Stimulated activated CD4-positive, alpha-beta T cell treated with anti-CD3 and anti-CD28 coated beads, Interleukin-2, amount 100 ng/mL, for 4 hours (primary cell): ENCODE measurements at regions not wholly inside any gene's neighbourhood (a gene's known extent, or its start where the extent isn't known, plus 50 kb on each side); places are given as distances from the start of the nearest gene placed in this dataset.

ENCODE experiments used
- DNase-seq: peaks from one replicate; pipeline ENCODE4 v3.0.0-alpha.2; 2020; ENCODE audit warnings: low read depth

DNA sequence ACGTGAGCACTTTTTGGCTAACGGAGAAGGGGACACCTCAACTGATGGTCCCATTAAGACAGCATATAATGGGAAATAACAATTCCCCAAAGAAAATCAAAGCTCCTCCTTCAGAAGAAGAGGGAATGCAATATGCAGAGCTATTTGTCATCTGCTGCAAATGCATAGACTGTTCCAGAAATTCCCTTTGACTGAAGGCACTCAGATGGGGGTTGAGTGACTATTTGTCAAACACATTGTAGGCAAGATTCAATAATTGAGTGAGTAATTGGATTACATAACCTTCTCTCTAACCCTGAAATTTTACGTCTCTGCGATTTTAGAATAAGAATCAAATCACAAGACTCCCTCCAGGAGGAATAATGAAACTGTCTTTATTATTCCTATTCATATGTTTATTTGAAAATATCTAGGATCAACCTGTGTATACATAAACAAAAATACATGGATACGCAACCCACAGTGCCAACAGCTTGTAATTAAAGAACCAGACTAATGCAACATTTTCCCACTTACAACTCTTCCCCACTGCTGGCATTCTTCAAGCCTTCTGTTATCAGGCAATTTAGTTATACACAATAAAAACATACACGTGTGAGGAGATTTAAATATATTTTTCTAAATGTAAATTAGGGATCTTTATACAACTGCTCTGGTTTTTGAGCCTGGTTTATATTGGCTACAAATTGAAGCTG is 256.6 kb downstream of the GBA3 start:
- DNase-seq, result no peak

DNA sequence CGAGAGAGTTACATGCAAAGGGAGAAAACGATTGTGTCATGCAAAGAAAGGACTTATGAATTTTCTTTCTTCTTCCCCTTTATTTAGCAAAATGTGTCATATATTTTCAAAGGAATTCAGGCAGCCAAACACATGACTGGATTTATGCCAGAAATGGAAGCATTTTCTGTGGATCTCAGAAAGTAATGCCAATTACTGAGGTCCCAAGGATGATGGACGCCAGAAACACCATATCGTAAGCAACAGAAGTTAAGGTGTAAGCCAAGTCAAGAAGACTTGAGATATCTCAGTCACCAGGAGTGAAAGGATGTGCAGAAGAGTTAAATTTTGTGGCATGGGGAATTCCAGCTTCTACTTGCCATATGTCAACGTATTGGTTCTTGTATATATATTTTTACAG is 255.1 kb downstream of the GBA3 start:
- no peak for DNase-seq

DNA sequence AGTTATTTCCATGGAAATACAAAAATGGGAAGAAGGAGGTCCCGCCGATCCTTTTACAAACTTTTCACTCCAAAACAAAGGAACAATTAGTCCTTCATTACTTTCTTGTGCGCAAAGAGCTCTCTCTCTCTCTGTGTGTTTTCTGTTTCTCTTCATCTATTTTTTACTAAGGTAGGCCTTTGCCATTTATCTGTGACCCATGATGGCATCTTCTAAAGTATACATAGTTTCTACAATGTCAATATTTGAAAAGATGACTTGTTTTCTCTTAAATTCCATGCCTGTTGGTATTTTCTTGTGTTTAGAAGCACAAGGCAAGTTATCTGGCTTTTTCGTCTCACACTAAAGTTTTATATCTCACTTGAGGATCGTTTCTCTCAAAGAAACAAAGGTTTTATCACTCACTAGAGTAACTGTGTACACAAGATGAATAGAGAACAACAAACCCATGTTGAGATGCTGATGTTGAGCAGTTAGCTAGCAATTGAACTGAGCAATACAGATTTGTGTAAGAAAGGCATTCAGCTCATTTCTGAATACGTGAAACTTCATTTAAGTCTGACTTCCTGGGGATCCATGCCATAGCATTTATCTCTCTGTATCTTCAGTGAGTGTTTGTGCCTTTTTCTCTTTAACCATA is 250.3 kb downstream of the GBA3 start:
- no peak for DNase-seq

DNA sequence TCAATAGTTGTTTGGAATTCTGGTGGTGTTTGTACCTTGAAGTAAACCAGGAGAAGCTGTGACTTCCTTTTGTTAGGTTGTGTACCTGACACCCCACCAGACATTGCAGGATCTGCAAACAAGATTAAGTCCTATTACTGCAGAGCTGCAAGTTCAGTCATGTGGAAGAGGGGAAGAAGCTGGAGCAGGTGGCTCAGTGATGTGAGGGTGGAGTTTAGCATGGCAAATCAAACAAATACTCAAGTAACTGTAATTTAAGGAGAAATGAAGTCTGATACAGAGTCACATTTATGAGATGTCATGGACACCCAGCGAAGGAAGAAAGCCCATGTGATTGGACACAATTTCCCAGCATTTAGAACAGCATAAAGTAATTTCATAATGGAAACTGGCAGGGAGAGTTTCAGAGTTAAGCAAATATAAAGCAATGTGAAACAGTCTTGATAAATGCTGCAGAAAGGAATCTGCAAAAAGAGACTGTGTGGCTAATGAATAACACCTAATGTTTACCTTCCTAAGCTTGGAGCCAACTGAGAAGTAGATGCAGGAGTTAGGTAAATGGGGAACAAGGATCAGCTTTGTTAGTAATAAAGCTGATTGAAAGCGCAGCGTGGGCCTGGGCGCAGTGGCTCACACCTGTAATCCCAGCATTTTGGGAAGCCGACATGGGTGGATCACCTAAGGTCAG is 249.1 kb downstream of the GBA3 start:
- no peak for DNase-seq

- DNase-seq, result no peak
Observed at GRCh38 chr4:22932326-22932725, 239.6 kb downstream of the GBA3 start.

- no peak for DNase-seq
Observed at GRCh38 chr4:22922426-22922825, 229.7 kb downstream of the GBA3 start.

- no peak for DNase-seq
Observed at GRCh38 chr4:22921936-22922335, 229.2 kb downstream of the GBA3 start.

DNA sequence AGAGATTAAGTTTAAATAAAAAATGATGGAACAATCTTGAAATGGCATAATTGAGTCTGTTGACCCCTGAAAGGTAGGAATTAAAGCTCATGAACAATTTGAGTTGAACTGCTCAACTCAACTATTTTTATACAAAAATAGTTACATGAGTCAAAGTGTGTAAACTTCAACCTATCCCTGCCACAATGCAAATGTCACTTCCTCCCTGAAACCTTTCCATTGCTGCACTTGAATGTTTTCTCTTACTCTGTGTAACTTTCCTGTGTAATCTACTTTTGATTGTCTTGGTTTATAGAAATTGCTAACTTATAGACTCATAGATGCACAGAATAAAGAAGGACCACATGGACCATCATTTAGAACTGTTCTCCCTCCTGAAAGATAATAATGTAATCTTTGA is 218.5 kb downstream of the GBA3 start:
- no peak for DNase-seq

- DNase-seq, result no peak
Observed at GRCh38 chr4:22910200-22910599, 217.5 kb downstream of the GBA3 start.

GRCh38 chr4:22906045-22906444 is 213.3 kb downstream of the GBA3 start:
- DNase-seq, result no peak

GRCh38 chr4:22903913-22904312 is 211.2 kb downstream of the GBA3 start:
- DNase-seq, result no peak

DNA sequence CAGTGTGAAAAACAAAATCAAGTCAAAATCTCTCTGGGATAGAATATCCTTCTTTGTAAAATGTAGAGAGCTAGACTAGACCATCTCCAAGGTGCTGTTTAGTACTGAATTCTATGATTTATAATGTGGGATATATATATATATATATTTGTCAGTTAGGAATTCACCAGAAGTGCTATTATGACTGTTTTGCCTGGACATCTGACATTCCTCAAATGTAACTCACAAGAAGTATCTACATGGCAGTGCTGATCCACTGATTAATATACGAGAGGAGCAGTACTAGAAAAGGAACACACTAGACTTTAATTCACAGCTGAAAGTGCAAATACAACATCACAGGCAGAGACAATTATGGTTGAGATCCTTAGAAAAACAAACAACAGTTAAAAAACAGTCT is 208.9 kb downstream of the GBA3 start:
- DNase-seq, result no peak

GRCh38 chr4:22900876-22901275 is 208.1 kb downstream of the GBA3 start:
- DNase-seq, result no peak

- no peak for DNase-seq
Observed at GRCh38 chr4:22897520-22898108, 204.9 kb downstream of the GBA3 start.

- no peak for DNase-seq
Observed at GRCh38 chr4:22895482-22895881, 202.7 kb downstream of the GBA3 start.

- DNase-seq, result no peak
Observed at GRCh38 chr4:22884157-22884556, 191.4 kb downstream of the GBA3 start.

- no peak for DNase-seq
Observed at GRCh38 chr4:22881411-22881810, 188.7 kb downstream of the GBA3 start.

DNA sequence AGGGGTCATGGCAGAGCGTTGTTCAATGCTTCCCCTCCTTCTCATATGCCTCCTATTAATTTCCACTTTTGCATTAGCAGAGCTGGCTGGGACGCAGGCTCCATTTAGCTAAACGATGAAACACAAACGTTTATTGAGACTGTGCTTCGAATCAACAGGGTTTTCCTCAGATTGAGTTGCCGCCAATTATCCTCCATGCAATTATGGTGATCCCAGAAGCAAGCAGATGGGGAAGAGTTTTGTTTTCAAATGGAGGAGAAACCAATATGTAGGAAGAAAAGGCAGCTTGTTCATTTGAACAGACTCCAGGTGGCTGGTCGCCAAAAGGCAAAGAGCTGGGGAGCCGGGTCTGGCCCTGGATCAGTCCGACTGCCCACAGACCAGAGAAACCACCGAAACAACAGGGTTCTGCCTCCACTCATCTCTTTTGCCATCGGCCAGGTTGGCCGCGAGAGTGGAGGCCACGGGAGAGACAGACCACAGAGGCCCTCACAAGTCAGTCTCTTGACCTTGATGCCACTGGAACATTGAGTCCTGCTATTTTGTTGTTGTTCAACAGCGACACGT is 184.8 kb downstream of the GBA3 start:
- no peak for DNase-seq

DNA sequence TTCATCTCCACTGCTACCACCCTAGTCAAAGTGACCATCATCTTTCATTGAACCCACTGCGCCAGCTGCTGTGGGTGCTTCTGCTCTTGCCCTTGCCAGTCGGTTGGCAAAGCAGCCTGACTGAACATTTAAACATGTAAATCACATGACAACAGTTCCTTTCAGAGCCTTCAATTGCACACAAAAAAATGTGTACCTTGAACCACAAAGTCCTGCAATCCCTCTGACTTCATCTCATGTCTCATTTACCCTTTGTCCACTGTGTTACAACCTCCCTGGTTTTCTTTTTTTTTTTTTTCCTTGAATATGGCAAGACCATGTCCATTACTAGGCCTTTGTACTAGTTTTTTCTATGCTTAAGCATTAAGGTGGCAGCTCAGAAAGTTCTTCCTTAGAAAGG is 183.5 kb downstream of the GBA3 start:
- no peak for DNase-seq

GRCh38 chr4:22875587-22876257 is 183.0 kb downstream of the GBA3 start:
- DNase-seq, result no peak

- no peak for DNase-seq
Observed at GRCh38 chr4:22874334-22874912, 181.7 kb downstream of the GBA3 start.

DNA sequence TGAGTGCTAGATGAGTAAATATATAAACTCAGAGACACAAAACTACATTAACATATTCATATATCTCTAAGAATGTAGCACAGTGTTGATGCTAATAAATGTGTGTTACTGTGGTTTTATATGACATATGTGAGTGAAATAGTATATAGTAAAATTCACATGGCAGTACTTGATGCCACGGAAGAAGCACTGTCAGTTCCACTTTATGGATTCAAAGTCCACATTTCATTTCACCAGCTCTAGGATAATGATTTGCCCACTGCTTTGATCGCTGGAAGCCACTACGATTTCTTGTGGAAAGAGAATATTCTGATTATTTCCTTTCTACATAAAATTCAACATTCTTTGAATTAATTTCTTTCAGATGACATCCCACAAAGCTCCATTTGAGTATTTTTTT is 181.2 kb downstream of the GBA3 start:
- no peak for DNase-seq
